ENCODE measurements at regions not wholly inside any gene's neighbourhood (a gene's known extent, or its start where the extent isn't known, plus 50 kb on each side); places are given as distances from the start of the nearest gene placed in this dataset.

- DNase-seq, result no peak
Observed at GRCh38 chrX:125782184-125782583, 383.9 kb downstream of the DCAF12L2 start.

- DNase-seq, result no peak
Observed at GRCh38 chrX:125786316-125786715, 379.8 kb downstream of the DCAF12L2 start.

- no peak for DNase-seq
Observed at GRCh38 chrX:125791787-125792186, 374.3 kb downstream of the DCAF12L2 start.

GRCh38 chrX:125810856-125811255, 355.2 kb downstream of the DCAF12L2 start:
- DNase-seq, result no peak

DNA sequence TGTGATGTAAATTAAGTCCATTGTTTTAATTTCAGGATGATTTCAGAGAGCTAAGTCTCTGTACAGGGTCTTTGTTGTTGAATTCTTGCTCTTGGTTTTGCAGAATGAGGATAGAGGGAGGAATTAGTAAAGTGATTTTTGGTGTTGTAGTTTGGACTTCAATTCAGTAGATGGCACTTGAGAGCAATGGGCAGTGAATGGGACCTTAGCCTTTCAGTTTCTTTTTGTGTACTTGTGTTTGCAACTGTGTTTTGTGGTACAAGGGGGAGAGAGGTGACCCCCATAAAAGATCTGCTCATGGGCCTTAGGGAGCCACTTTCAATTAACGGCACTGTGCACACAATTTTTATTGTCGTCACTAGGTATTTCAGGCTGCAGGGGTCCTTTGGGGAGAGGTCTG, 340.0 kb downstream of the DCAF12L2 start:
- DNase-seq, result no peak

DNA sequence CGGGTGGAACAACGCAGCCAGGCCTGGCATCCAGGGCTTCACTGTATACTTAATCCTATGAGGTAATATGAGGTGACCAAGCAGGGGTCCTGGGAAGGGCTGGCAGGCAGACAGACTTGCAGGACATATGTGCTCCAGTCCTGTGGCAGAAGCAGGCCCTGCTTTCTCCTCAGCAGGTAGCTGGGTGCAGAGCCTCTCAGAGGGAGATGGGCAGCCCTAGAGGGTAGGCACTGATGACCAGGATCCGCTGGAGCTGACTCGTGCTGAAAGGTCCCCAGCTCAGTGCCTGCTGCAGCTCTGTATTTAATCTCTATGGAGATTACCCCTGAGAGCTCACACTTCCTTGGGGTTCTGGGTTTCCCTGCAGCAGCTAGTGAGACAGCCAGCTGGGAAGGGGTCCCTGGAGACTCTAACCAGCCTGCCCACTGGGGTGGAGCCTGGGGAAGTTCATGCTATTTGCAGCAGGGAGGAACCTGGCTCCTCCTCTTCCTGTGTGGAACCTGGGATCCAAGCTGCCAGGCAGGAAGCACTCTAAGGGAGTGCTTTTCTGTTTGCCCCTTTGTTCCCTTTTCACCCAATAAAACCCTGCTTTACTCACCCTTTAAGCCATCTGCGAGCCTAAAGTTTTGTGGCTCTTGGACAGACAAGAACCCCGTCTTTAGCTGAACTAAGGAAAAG, 339.2 kb downstream of the DCAF12L2 start:
- no peak for DNase-seq

DNA sequence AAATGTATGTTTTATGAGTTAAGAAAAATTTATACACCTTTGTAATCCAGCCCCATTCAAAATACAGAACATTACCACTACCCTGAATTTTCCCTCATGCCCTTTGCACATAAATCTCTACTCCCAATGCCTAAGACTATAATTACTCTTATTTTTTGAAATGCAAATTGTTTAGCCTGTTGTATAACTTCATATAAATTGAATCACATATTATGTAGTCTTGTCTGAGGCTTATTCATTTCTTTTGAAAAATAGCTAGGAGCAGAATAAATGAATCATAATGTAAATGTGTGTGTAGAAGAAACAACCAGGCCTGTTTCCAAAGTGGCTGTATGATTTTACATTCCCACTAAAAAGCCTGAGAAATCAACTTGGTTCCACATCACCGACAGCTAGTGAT, 319.8 kb downstream of the DCAF12L2 start:
- no peak for DNase-seq

DNA sequence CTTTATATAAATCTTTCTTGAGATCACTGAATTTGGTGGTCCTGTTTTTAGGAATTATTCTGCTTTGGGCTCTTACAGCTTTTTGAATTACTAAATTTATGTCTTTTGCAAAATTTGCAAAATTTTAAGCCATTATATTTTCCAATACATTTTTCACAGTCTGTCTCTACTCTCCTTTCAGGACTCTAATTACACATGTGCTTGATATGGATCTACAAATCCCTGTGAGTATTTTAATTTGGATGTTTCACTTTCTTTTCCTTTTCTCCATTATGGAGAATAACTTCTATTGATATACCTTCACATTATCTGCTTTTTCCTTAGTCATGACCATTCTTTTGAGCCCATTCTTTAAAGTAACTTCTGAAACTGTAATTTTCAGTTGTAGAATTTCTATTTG, 315.4 kb downstream of the DCAF12L2 start:
- no peak for DNase-seq

DNA sequence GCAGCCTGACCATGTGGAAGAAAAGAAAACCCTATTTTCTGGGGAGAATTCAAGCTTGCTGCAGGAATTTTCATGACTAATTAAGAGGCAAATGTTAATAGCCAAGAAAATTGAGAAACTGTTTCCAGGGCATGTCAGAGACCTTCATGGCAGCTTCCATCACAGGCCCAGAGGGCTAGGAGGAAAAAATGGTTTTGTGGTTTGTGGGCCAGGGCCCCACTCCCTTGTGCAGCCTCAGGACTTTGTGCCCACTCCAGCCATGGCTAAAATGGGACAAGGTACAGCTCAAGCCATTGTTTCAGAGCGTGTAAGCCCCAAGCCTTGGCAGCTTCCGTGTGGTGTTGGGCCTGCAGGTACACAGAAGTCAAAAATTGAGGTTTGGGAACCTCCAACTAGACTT, 282.9 kb downstream of the DCAF12L2 start:
- no peak for DNase-seq

DNA sequence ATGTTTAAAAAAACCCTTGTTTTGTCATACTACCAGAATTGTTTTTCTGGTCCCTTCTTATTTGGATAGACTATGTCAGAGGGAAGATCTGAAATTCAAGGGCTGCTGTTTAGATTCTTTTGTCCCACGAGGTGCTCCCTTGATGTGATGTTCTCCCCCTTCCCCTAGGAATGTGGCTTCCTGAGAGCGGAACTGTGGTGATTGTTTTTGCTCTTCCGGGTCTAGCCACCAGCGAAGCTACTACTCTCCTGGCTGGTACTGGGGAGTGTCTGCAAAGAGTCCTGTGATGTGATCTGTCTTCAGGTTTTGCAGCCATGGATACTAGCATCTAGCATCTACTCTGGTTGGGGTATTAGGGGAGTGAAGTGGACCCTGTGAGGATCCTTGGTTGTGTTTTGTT, 271.1 kb downstream of the DCAF12L2 start:
- DNase-seq, result no peak

DNA sequence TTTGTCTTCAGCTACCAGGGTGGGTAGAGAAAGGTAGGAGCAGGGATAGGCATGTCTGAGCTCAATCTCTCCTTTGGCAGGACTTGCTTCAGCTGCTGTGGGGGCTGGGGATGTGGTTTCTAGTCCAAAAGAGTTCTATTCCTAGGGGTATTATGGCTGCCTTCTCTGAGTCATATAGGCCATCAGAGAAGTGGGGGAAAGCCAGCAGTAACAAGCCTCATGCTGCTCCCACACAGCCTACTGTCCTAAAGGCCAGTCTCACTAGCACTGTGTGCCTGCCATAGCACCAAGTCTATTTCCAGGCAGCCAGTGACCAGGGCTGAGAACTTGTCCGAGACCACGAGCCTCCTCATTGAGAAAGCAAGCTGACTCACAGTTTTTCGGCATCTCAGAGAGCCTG, 270.6 kb downstream of the DCAF12L2 start:
- DNase-seq, result no peak

GRCh38 chrX:125926295-125926694, 239.8 kb downstream of the DCAF12L2 start:
- DNase-seq, result no peak

GRCh38 chrX:125940985-125941384, 225.1 kb downstream of the DCAF12L2 start:
- no peak for DNase-seq

DNA sequence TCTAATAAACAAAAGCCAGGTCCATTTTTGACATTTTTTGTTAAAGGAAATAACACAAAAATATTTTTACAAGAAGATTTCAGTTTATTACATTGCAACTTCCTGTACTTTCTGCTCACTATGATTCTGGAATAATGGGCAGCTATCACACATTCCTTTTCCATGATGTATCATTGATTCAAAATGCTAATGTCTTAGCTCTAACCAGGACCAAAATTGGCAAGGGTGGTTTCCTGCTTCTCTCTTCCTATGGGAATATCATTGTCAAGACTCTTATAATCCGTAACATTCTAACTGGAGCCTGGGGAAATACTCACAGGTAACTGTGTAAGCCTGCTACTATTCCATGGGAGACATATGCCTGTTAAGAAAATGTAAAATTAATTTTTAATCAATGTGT, 218.6 kb downstream of the DCAF12L2 start:
- no peak for DNase-seq

- no peak for DNase-seq
Observed at GRCh38 chrX:125952973-125953372, 213.1 kb downstream of the DCAF12L2 start.

DNA sequence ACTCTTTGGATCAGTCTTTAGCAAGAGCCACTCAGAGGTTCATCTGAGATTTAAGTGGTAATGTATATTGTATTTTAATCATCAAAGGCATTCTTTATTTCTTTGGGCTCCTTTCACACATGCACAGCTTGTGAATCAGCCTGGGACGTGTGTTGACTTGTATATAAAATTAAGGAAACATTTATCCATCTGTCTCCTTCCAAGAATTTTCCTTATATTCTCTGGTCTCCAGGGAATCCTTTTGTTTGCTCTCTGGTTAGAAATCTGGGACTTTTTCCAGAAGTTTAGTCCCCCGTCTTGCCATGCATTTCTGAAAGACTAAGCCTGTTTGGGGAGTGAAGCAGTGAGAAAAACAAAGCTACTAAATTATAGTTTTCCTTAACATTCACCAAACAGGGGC, 212.3 kb downstream of the DCAF12L2 start:
- no peak for DNase-seq

- DNase-seq, result no peak
Observed at GRCh38 chrX:125954236-125954635, 211.9 kb downstream of the DCAF12L2 start.

DNA sequence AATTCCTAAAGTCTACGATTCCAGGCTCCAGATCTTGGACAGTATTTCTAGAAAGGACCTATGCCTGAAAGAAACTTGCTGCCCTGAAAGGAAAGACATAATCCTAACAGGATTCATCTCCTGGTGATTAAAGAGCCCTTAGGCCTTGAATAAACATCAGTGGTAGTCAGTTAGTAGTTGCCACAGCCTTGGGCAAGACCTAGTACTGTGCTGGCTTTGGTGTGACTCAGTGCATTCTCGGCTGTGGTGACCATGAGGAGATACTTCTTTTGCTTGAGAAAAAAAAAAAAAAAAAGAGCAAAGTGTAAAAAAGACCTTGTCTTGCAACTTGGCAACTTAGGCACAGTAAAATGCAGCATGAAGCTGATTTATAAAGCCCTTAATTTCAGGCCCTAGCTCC, 188.2 kb downstream of the DCAF12L2 start:
- DNase-seq, result no peak

- DNase-seq, result peak in 1 of 58 donors; percentile 4
Observed at GRCh38 chrX:125998432-125998831, 167.7 kb downstream of the DCAF12L2 start.

GRCh38 chrX:126027229-126027628, 138.9 kb downstream of the DCAF12L2 start:
- no peak for DNase-seq

GRCh38 chrX:126030021-126030420, 136.1 kb downstream of the DCAF12L2 start:
- DNase-seq, result no peak

GRCh38 chrX:126063984-126064383, 102.1 kb downstream of the DCAF12L2 start:
- DNase-seq, result no peak

GRCh38 chrX:126064901-126065541, 101.1 kb downstream of the DCAF12L2 start:
- DNase-seq, result no peak
